Sigmoid colon (tissue), 6 donors: ENCODE measurements at regions not wholly inside any gene's neighbourhood (a gene's known extent, or its start where the extent isn't known, plus 50 kb on each side); places are given as distances from the start of the nearest gene placed in this dataset.

ENCODE experiments used
- DNase-seq: peaks from one replicate; pipeline ENCODE4 v3.0.0-alpha.2; 2019
- H3K27ac ChIP-seq, 4 donors: fragments of 200-600 bp; sonication (generic); one replicate each; pipeline ENCODE4 v1.5.1; 2016 to 2019; ENCODE audit warnings: mild to moderate bottlenecking in 1 of 4
- H3K27me3 ChIP-seq, 3 donors: fragments of 200-600 bp; sonication (generic); one replicate each; pipeline ENCODE4 v1.5.1; 2019; ENCODE audit warnings: mild to moderate bottlenecking in 1 of 3
- H3K36me3 ChIP-seq, 4 donors: fragments of 200-600 bp; sonication (generic); one replicate each; pipeline ENCODE4 v1.5.1; 2016 to 2019
- H3K4me1 ChIP-seq, 4 donors: fragments of 200-600 bp; sonication (generic); one replicate each; pipeline ENCODE4 v1.5.1; 2017 to 2019
- H3K4me3 ChIP-seq, 4 donors: fragments of 200-600 bp; sonication (generic); one replicate each; pipeline ENCODE4 v1.5.1; 2017 to 2019; ENCODE audit warnings: mild to moderate bottlenecking in 2 of 4, moderate library complexity in 1 of 4
- H3K9me3 ChIP-seq, 4 donors: fragments of 200-600 bp in 3 of 4; sonication (generic) in 3 of 4; one replicate each; pipeline versions ENCODE4 v1.5.1 to v1.6.1; 2013 to 2019
- EP300 ChIP-seq, 4 donors: sonication (generic); formaldehyde crosslinking; IDR thresholded peaks; one replicate each; pipeline ENCODE4 v1.6.1; 2017; ENCODE audit warnings: antibody characterized with exemption in 4 of 4
- POLR2A ChIP-seq, 2 donors: fragments of 450-650 bp; IDR thresholded peaks; one replicate each; pipeline ENCODE4 v1.6.1; 2016; ENCODE audit warnings: antibody characterized with exemption in 2 of 2, mild to moderate bottlenecking in 2 of 2, moderate library complexity in 2 of 2
- POLR2AphosphoS5 ChIP-seq, 4 donors: sonication (generic); formaldehyde crosslinking; IDR thresholded peaks; one replicate each; pipeline ENCODE4 v1.6.1; 2017; ENCODE audit warnings: antibody characterized with exemption in 4 of 4
- WGBS, 2 donors: extraction: QIAGEN DNeasy Blood & Tissue Kit; methylation state at CpG; one replicate each; pipeline ENCODE4 v1.1.7; 2013; 5-methylcytosine and 5-hydroxymethylcytosine counted together
- intact Hi-C: fragments of 100-400 bp; cut with DNase I; formaldehyde crosslinking; loops from one replicate; pipeline ENCODE4 v1.15.1; 2023
- TF ChIP-seq, protein P1 (sequence below), 4 experiments: fragments of 450-650 bp in 3 of 4; fragments of 200-600 bp in 1 of 4; IDR thresholded peaks; one replicate each; pipeline ENCODE4 v1.5.1; 2016 to 2019; ENCODE audit warnings: antibody characterized with exemption in 4 of 4, mild to moderate bottlenecking in 3 of 4, moderate library complexity in 2 of 4
- donor health status: healthy with polysubstance abuse.
- donor health status: healthy.

DNA sequence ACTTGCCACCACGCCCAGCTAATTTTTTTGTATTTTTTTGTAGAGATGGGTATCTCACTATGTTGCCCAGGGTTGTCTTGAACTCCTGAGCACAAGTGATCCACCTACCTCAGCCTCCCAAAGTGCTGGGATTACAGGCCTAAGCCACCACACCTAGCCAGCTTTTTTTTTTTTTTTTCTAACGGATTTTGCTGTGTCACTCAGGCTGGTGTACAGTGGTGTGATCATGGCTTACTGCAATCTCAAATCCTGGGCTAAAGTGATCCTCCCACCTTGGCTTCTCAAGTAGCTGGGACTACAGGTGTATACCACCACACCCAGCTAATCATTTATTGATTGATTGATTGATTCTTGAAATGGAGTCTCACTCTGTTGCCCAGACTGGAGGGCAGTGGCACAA lies 106.0 kb upstream of the TRIM24 start:
- TF ChIP-seq, protein P1, sequence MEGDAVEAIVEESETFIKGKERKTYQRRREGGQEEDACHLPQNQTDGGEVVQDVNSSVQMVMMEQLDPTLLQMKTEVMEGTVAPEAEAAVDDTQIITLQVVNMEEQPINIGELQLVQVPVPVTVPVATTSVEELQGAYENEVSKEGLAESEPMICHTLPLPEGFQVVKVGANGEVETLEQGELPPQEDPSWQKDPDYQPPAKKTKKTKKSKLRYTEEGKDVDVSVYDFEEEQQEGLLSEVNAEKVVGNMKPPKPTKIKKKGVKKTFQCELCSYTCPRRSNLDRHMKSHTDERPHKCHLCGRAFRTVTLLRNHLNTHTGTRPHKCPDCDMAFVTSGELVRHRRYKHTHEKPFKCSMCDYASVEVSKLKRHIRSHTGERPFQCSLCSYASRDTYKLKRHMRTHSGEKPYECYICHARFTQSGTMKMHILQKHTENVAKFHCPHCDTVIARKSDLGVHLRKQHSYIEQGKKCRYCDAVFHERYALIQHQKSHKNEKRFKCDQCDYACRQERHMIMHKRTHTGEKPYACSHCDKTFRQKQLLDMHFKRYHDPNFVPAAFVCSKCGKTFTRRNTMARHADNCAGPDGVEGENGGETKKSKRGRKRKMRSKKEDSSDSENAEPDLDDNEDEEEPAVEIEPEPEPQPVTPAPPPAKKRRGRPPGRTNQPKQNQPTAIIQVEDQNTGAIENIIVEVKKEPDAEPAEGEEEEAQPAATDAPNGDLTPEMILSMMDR (IDR thresholded peaks at IDR 0.05): no peak
- TF ChIP-seq POLR2AphosphoS5 (IDR thresholded peaks at IDR 0.05) (no peak), POLR2A (IDR thresholded peaks at IDR 0.05) (no peak), EP300 (IDR thresholded peaks at IDR 0.05) (no peak)
- DNase-seq: no peak
- 72 to 84% methylated on average over 2 of the region's 2 CpGs for WGBS, 2 donors
- Histone ChIP-seq H3K4me1 (no peaks in the 10 kb centered on the region), H3K36me3 (no peaks in the 10 kb centered on the region), H3K9me3 (peaks cover 0 to 8% (median 0%) of the 10 kb centered on the region in 4 donors), H3K27me3 (no peaks in the 10 kb centered on the region), H3K27ac (no peak overlapping the region), H3K4me3 (no peak overlapping the region)
- intact Hi-C loops: no loop called here

DNA sequence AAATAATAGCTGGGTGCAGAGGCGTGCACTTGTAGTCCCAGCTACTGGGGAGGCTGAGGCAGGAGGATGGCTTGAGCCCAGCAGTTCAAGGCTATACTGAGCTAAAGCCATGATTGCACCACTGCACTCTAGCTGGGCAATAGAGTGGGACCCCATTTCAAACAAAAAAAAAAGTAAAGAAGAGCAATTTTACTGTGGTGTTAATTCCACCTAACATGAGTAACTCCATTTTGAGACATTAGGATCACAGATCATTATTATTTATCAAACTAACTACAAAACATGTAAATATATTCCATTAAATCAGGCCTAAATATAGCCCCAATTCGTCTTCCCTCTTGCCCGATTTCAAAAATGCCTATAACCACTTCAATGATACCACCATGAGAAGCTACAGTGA lies 104.8 kb upstream of the TRIM24 start:
- intact Hi-C loops: no loop called here

DNA sequence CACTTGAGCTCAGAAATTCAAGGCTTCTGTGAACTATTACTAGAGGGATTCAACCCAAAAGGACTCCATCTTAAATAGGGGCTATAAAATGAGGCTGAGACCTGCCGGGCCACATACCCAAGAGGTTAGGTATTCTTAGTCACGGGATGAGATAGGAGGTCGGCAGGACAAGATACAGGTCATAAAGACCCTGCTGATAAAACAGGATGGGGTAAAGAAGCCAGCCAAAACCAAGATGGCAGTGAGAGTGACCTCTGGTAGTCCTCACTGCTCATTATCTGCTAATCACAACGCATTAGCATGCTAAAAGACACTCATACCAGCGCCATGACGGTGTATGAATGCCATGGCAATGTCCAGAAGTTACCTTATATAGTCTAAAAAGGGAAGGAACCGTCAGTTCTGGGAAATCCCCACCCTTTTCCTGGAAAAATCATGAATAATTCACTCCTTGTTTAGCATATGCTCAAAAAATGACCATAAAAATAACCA lies 101.2 kb upstream of the TRIM24 start:
- no peak overlapping the region for H3K4me3 ChIP-seq
- H3K27me3 ChIP-seq: no peaks in the 10 kb centered on the region
- intact Hi-C loops: no loop called here
- no peaks in the 10 kb centered on the region for H3K4me1 ChIP-seq
- TF ChIP-seq, protein P1 (IDR thresholded peaks at IDR 0.05): no peak
- TF ChIP-seq POLR2AphosphoS5 (IDR thresholded peaks at IDR 0.05): no peak
- no peak for TF ChIP-seq EP300 (IDR thresholded peaks at IDR 0.05)
- no peak for TF ChIP-seq POLR2A (IDR thresholded peaks at IDR 0.05)
- H3K27ac ChIP-seq: no peak overlapping the region
- no peaks in the 10 kb centered on the region for H3K9me3 ChIP-seq
- no peaks in the 10 kb centered on the region for H3K36me3 ChIP-seq
- DNase-seq: no peak
- 82 to 85% methylated on average over 7 of the region's 7 CpGs for WGBS, 2 donors

More for the DNA sequence above, 104.8 kb upstream of the TRIM24 start:
- Histone ChIP-seq H3K27me3 (no peaks in the 10 kb centered on the region), H3K27ac (no peak overlapping the region), H3K9me3 (peaks cover 0 to 8% (median 0%) of the 10 kb centered on the region in 4 donors), H3K36me3 (no peaks in the 10 kb centered on the region), H3K4me1 (no peaks in the 10 kb centered on the region), H3K4me3 (no peak overlapping the region)
- TF ChIP-seq POLR2AphosphoS5 (IDR thresholded peaks at IDR 0.05) (no peak), POLR2A (IDR thresholded peaks at IDR 0.05) (no peak), EP300 (IDR thresholded peaks at IDR 0.05) (no peak)
- TF ChIP-seq, protein P1 (IDR thresholded peaks at IDR 0.05): no peak
- WGBS, 2 donors: 93 to 96% methylated on average over 3 of the region's 3 CpGs
- DNase-seq: no peak

DNA sequence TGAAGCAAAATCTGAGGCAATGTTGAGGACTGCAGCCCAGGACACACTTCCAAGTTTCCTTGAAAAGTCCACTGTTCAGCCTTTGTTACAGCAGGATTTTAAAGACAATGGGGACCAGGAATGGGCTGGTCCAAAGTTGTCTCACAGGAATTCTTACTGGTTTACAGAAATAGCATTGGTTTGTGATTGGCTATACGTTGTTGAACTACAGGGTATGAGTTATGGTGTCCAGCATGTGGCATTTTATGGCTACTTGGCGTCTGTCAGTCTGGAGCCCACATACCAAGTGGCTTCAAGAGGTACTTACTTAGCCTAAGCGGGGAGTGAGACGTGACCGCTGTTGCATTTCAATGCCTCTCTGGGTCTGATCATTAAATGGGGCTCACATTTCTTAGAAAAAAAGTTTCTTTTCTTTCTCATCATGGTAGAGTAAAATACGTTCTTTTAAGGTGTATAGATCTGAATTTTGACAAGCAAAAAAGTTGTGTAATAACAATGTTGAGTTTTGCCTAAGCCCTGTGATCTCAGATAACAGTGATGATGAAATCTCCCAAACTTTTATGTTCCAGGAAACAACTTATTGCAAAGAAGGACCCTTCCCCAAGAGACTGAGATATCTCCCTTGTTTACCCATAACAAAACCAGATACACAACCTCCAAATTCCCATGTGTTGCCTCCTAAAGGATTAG lies 100.0 kb upstream of the TRIM24 start:
- no peak for DNase-seq
- Histone ChIP-seq H3K27ac (no peak overlapping the region), H3K4me1 (no peaks in the 10 kb centered on the region), H3K36me3 (no peaks in the 10 kb centered on the region), H3K4me3 (no peak overlapping the region), H3K9me3 (no peaks in the 10 kb centered on the region), H3K27me3 (no peaks in the 10 kb centered on the region)
- TF ChIP-seq POLR2A (IDR thresholded peaks at IDR 0.05) (no peak), EP300 (IDR thresholded peaks at IDR 0.05) (no peak), POLR2AphosphoS5 (IDR thresholded peaks at IDR 0.05) (no peak)
- TF ChIP-seq, protein P1 (IDR thresholded peaks at IDR 0.05): no peak
- intact Hi-C loops: no loop called here
- WGBS, 2 donors: 90 to 93% methylated on average over 6 of the region's 6 CpGs
